Caco-2 (cell line): ENCODE measurements at regions not wholly inside any gene's neighbourhood (a gene's known extent, or its start where the extent isn't known, plus 50 kb on each side); places are given as distances from the start of the nearest gene placed in this dataset.

Experiments
- BruUV-seq: library from RNA; stranded (reverse); fragments of 400-500 nt; replicated peaks from 2 replicates; lab custom pipeline; 2021; lab: Mats Ljungman, UMichigan
- CTCF ChIA-PET: fragments of 300-600 bp; sonication (Branson Sonifier 250); formaldehyde crosslinking; loops from one replicate; lab custom pipeline; 2022; ENCODE audit warnings: antibody characterized with exemption; lab: Charles Lee
- POLR2A ChIA-PET: fragments of 300-600 bp; sonication (Branson Sonifier 250); formaldehyde crosslinking; loops from one replicate; lab custom pipeline; 2022; ENCODE audit warnings: antibody characterized with exemption; lab: Charles Lee
- DNase-seq, 2 experiments: peaks; one replicate each; pipeline versions ENCODE4 v3.0.0 to v3.0.0-alpha.2; 2020 to 2022
- H3K27me3 ChIP-seq: replicated peaks from 2 replicates; pipeline ENCODE4 v1.6.0; 2011; ENCODE audit warnings: low read length; ENCODE audit not compliant: control insufficient read depth, insufficient read depth
- H3K36me3 ChIP-seq: 2 replicates; pipeline ENCODE4 v1.5.1; 2011; ENCODE audit warnings: low read length; ENCODE audit not compliant: control insufficient read depth, insufficient read depth
- H3K4me1 ChIP-seq: fragments of 250-450 bp; sonication (Bioruptor Pico); 2 replicates; pipeline ENCODE4 v1.5.1; 2020; ENCODE audit warnings: mild to moderate bottlenecking
- H3K4me3 ChIP-seq: 2 replicates; pipeline ENCODE4 v1.5.1; 2011; ENCODE audit warnings: low read depth, mild to moderate bottlenecking, control low read depth, low read length
- H3K9me3 ChIP-seq: fragments of 250-450 bp; sonication (Bioruptor Pico); 2 replicates; pipeline ENCODE4 v1.5.1; 2020; ENCODE audit warnings: mild to moderate bottlenecking, moderate library complexity
- H3K27ac Mint-ChIP-seq: one replicate; pipeline ENCODE4 v1.8.0; 2022; ENCODE audit warnings: mixed read lengths; ENCODE audit not compliant: unreplicated experiment
- H3K27me3 Mint-ChIP-seq: one replicate; pipeline ENCODE4 v1.8.0; 2022; ENCODE audit warnings: mixed read lengths; ENCODE audit not compliant: insufficient read depth, unreplicated experiment
- H3K36me3 Mint-ChIP-seq: one replicate; pipeline ENCODE4 v1.8.0; 2022; ENCODE audit warnings: mild to moderate bottlenecking, mixed read lengths; ENCODE audit not compliant: insufficient read depth, unreplicated experiment
- H3K4me1 Mint-ChIP-seq: one replicate; pipeline ENCODE4 v1.8.0; 2022; ENCODE audit warnings: low read depth, mixed read lengths; ENCODE audit not compliant: unreplicated experiment
- H3K4me3 Mint-ChIP-seq: one replicate; pipeline ENCODE4 v1.8.0; 2022; ENCODE audit warnings: mild to moderate bottlenecking, moderate library complexity, mixed read lengths; ENCODE audit not compliant: unreplicated experiment
- H3K9me3 Mint-ChIP-seq: one replicate; pipeline ENCODE4 v1.8.0; 2022; ENCODE audit warnings: mixed read lengths; ENCODE audit not compliant: unreplicated experiment
- intact Hi-C: fragments of 100-400 bp; cut with micrococcal nuclease; formaldehyde crosslinking; loops from one replicate; pipeline ENCODE4 v1.10.0; 2022; ENCODE audit not compliant: unreplicated experiment
- TF ChIP-seq, protein P1 (sequence below), 2 experiments: fragments of 200-600 bp in 1 of 2; IDR thresholded peaks; 1 replicate in 1 of 2; 2 replicates in 1 of 2; pipeline versions ENCODE4 v1.5.1 to v1.8.0; 2011 to 2022; ENCODE audit warnings: antibody characterized with exemption in 1 of 2, control low read depth in 1 of 2, inconsistent platforms in 1 of 2, low read depth in 1 of 2, low read length in 1 of 2, mild to moderate bottlenecking in 1 of 2, moderate library complexity in 1 of 2; ENCODE audit not compliant: insufficient read depth in 1 of 2, severe bottlenecking in 1 of 2, unreplicated experiment in 1 of 2

DNA sequence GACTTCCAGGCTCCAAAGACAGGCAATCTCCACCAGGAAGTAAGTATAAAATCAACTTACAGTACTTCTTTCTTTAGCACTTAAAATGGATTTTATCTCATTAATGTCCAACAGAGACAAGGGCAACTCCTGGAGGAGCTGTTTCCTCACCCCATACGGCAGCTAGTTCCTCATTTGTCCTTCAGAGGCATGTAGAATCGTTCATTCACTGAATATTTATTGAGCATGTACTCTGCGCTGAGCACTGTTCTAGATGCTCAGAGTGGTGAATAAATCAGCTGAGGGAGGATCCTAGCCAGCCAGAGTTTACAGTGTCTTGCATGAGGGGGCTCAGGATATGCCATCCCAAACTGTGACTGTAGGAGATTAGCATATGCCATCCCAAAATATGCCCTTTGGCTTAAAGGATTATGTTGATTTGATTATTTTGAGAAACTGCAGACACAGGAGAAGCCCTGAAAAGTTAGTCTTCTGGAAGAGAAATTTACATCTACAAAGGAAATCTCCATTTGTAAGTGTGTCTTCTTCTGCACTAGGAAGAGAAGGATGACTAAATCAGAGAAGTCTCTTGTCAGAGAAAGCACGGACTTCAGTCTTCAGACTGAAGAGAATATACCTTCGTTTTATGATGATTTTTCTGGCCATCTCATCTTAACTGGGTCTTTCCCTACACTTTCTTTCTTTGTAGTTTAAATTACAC is 66.9 kb downstream of the BAMBI start:
- H3K9me3 Mint-ChIP-seq: peaks cover 13% of the 10 kb centered on the region
- H3K36me3 Mint-ChIP-seq: no peaks in the 10 kb centered on the region
- BruUV-seq: no TSS peak
- H3K4me3 Mint-ChIP-seq: no peak overlapping the region
- intact Hi-C loops: no loop called here
- H3K9me3 ChIP-seq: peaks cover 8% of the 10 kb centered on the region
- no peak overlapping the region for H3K4me3 ChIP-seq
- H3K36me3 ChIP-seq: no peaks in the 10 kb centered on the region
- H3K27me3 Mint-ChIP-seq: no peaks in the 10 kb centered on the region
- H3K27ac Mint-ChIP-seq: no peak overlapping the region
- no peak for DNase-seq
- TF ChIP-seq, protein P1, sequence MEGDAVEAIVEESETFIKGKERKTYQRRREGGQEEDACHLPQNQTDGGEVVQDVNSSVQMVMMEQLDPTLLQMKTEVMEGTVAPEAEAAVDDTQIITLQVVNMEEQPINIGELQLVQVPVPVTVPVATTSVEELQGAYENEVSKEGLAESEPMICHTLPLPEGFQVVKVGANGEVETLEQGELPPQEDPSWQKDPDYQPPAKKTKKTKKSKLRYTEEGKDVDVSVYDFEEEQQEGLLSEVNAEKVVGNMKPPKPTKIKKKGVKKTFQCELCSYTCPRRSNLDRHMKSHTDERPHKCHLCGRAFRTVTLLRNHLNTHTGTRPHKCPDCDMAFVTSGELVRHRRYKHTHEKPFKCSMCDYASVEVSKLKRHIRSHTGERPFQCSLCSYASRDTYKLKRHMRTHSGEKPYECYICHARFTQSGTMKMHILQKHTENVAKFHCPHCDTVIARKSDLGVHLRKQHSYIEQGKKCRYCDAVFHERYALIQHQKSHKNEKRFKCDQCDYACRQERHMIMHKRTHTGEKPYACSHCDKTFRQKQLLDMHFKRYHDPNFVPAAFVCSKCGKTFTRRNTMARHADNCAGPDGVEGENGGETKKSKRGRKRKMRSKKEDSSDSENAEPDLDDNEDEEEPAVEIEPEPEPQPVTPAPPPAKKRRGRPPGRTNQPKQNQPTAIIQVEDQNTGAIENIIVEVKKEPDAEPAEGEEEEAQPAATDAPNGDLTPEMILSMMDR (IDR thresholded peaks at IDR 0.05; ENCODE audit: insufficient read depth in 1 of 2, low read depth in 1 of 2, low read length in 1 of 2, severe bottlenecking in 1 of 2, unreplicated experiment in 1 of 2): no peak
- ChIA-PET CTCF (no interaction called here), POLR2A (no interaction called here)
- peaks cover 12% of the 10 kb centered on the region for H3K4me1 ChIP-seq
- H3K27me3 ChIP-seq: no peaks in the 10 kb centered on the region
- H3K4me1 Mint-ChIP-seq: peaks cover 16% of the 10 kb centered on the region

DNA sequence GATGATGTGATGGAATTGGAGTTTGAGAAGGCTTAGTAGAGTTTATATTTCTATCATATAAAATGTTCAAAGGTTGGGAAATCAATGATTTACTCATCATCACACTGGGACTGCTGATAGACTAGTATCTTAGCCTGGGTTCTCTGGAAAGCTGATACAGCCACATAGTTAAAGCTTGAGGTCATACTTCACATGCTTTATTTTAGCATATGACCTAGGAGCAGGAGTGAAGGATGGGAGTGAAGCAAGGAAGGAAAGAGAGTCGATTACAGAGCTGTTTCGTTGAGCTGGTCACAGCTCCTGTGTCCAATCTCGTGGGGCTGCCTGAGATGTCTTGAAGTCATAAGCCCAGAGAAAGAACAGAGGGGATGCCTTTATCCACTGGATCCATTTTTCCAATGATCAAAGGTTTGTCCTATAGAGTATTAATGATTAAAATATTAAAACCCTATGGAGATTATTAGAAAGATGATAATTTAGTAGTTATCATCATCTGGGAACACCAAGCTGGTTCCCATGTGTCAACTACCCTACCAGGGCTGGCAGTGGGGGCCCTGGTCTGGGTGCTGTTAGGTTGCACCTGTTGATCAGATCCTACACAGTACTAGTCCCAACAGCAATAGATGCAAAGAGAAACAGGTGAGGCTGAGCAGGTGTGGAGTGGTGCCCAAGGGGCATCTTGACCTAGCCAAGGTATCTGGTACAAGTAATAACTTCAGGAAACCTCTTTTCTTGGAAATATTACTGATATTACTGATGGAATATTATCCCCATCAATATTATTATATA is 77.8 kb downstream of the BAMBI start:
- ChIA-PET CTCF (interaction anchor here (0.6 to 1.0 kb wide), 2 partner anchors 91 to 375 kb away, joined by 3 read pairs; no protein-coding TSS in a partner anchor), POLR2A (interaction anchor here (0.6 kb wide), 2 partner anchors 74 to 199 kb away, joined by 3 to 5 read pairs; no protein-coding TSS in a partner anchor)
- Histone ChIP-seq H3K9me3 (peaks cover 7% of the 10 kb centered on the region; the same call in 1 of the 2 replicates), H3K27me3 (no peaks in the 10 kb centered on the region), H3K4me3 (no peak overlapping the region), H3K4me1 (peaks cover 12% of the 10 kb centered on the region), H3K36me3 (no peaks in the 10 kb centered on the region)
- H3K4me1 Mint-ChIP-seq: peaks cover 17% of the 10 kb centered on the region
- no peaks in the 10 kb centered on the region for H3K36me3 Mint-ChIP-seq
- BruUV-seq: no TSS peak
- H3K27me3 Mint-ChIP-seq: no peaks in the 10 kb centered on the region
- H3K27ac Mint-ChIP-seq: peak overlapping the region; percentile 24
- intact Hi-C loops: no loop called here
- TF ChIP-seq, protein P1 (IDR thresholded peaks at IDR 0.05; ENCODE audit: insufficient read depth in 1 of 2, low read depth in 1 of 2, low read length in 1 of 2, severe bottlenecking in 1 of 2, unreplicated experiment in 1 of 2): no peak
- H3K4me3 Mint-ChIP-seq: no peak overlapping the region
- peak in 1 of 2 experiments; percentile 22 for DNase-seq
- peaks cover 16% of the 10 kb centered on the region for H3K9me3 Mint-ChIP-seq

DNA sequence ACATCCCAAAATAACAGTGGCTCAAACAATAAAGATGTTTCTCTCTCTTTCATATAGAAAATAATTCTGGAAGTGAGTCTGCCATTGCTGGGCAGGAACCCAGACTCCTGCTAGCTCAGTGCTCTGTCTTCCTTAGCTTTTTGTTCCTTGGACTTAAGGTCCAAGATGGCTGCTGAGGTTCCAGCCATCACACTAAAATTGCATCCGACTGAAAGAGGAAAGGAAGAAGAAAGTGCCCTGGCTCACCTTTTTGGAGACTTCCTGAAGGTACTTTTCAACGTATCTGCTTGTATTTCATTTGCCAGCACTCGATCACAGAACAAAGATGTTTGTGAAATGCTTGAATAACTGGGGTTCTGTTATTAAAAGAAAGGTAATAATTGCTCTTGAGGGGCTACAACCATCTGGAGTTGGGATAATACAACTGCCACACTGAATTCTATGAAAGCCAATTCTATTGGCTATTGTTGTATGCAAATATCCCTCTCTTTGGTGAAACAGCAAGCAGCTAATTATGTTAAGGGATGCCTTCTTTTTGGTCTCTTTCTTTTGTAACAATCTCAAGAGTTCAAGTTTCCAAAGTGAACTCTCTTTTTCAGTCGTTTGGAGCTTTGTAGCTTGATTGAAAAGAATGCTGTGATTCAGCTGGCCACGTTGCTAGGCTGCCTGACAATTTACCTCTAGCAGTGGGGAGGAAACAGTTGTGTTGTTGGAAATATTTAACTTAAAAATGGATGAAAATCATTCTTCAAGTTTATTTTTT is 83.9 kb downstream of the BAMBI start:
- no TSS peak for BruUV-seq
- Histone ChIP-seq H3K4me1 (no peaks in the 10 kb centered on the region), H3K27me3 (no peaks in the 10 kb centered on the region), H3K4me3 (no peak overlapping the region), H3K9me3 (no peaks in the 10 kb centered on the region), H3K36me3 (no peaks in the 10 kb centered on the region)
- H3K4me3 Mint-ChIP-seq: no peak overlapping the region
- H3K27me3 Mint-ChIP-seq: no peaks in the 10 kb centered on the region
- H3K4me1 Mint-ChIP-seq: peaks cover 12% of the 10 kb centered on the region
- POLR2A ChIA-PET: interaction anchor here (0.6 kb wide), 1 partner anchor 187 kb away, joined by 4 read pairs; no protein-coding TSS in a partner anchor
- TF ChIP-seq, protein P1 (IDR thresholded peaks at IDR 0.05; ENCODE audit: insufficient read depth in 1 of 2, low read depth in 1 of 2, low read length in 1 of 2, severe bottlenecking in 1 of 2, unreplicated experiment in 1 of 2): no peak
- H3K9me3 Mint-ChIP-seq: no peaks in the 10 kb centered on the region
- H3K27ac Mint-ChIP-seq: no peak overlapping the region
- no peaks in the 10 kb centered on the region for H3K36me3 Mint-ChIP-seq
- DNase-seq: no peak
- CTCF ChIA-PET: no interaction called here
- intact Hi-C loops: no loop called here
